ENCODE measurements at regions not wholly inside any gene's neighbourhood (a gene's known extent, or its start where the extent isn't known, plus 50 kb on each side); places are given as distances from the start of the nearest gene placed in this dataset.
"Not testable (repeated sequence)": the region's sequence is repeated elsewhere in the genome, so short reads cannot be mapped to it uniquely, and the experiment has no call there.

DNA sequence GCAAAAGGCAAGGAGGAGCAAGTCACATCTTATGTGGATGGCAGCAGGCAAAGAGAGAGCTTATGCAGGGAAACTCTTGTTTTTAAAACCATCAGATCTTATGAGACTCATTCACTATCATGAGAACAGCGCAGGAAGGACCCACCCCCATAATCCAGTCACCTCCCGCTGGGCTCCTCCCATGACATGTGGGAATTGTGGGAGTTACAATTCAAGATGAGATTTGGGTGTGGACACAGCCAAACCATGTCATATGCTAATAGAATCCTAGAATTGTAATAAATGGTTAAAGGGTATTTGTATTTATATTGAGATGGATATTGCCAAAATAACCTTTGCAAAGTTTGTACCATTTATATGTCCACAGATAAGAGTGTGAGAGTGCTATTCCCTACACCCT, 72.1 kb upstream of the PNPT1 start:
- ATAC-seq (replicated peaks; ENCODE audit: extremely low read depth, poor library complexity, severe bottlenecking); H3K9me3 Mint-ChIP-seq; H3K4me1 Mint-ChIP-seq; H3K4me3 Mint-ChIP-seq; H3K36me3 Mint-ChIP-seq (ENCODE audit: insufficient read depth); DNase-seq (ENCODE audit: low spot score in 2 of 2); H3K27ac Mint-ChIP-seq (ENCODE audit: low read depth): not testable (repeated sequence)
- peaks cover 83% of the 10 kb centered on the region for H3K27me3 Mint-ChIP-seq

GRCh38 chr2:55763721-55764120, 70.1 kb upstream of the PNPT1 start:
- peaks cover 66% of the 10 kb centered on the region for H3K27me3 Mint-ChIP-seq
- no peaks in the 10 kb centered on the region for H3K4me1 Mint-ChIP-seq
- no peak overlapping the region for H3K4me3 Mint-ChIP-seq
- H3K36me3 Mint-ChIP-seq (ENCODE audit: insufficient read depth): no peaks in the 10 kb centered on the region
- DNase-seq (ENCODE audit: low spot score in 2 of 2) (no peak), ATAC-seq (replicated peaks; ENCODE audit: extremely low read depth, poor library complexity, severe bottlenecking) (no peak)
- H3K27ac Mint-ChIP-seq (ENCODE audit: low read depth): no peak overlapping the region
- H3K9me3 Mint-ChIP-seq: no peaks in the 10 kb centered on the region

DNA sequence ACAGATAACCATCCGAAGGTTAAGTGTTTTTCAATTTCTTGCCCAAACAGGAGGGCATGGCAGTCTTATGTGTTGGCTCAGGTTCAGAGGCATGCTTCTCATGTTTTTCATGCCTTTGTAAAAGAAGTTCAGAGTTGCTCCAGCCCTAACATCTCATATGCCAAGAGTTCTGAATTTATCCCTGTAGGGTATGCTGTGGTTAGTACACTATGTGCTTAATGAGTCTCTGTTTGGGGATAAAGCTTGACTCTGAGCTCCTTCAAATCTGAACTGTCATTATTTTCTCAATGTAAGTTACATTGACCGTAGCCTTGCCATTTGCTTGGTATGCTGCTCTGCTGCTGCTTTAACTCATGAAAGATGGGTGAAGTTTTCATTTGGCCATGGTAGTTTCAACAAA, 67.9 kb upstream of the PNPT1 start:
- Mint-ChIP-seq H3K4me3 (no peak overlapping the region), H3K9me3 (no peaks in the 10 kb centered on the region), H3K27me3 (peaks cover 49% of the 10 kb centered on the region), H3K36me3 (ENCODE audit: insufficient read depth) (no peaks in the 10 kb centered on the region), H3K27ac (ENCODE audit: low read depth) (no peak overlapping the region), H3K4me1 (no peaks in the 10 kb centered on the region)
- DNase-seq (ENCODE audit: low spot score in 2 of 2) (no peak), ATAC-seq (replicated peaks; ENCODE audit: extremely low read depth, poor library complexity, severe bottlenecking) (no peak)

DNA sequence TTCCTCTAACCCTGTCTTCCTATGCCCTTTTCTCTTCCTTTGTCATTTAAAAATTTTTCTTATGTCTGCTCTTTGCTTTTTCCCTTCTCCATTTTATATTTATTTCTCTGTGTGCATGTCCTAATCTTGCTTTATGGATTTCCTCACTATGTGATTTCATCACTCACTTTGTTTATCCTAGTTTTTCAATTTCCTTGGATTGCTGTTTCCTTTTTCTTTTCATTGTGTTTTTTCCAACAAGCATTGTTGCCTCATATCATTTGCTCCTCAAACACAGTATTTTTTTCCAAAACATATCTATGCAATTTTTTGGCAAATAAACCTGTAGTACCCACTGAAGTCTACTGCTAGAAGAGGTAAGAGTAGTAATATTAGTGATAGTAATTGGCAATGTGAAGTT, 67.4 kb upstream of the PNPT1 start:
- Mint-ChIP-seq H3K36me3 (ENCODE audit: insufficient read depth) (no peaks in the 10 kb centered on the region), H3K27me3 (peaks cover 48% of the 10 kb centered on the region), H3K27ac (ENCODE audit: low read depth) (no peak overlapping the region), H3K4me3 (no peak overlapping the region), H3K9me3 (no peaks in the 10 kb centered on the region), H3K4me1 (no peaks in the 10 kb centered on the region)
- ATAC-seq (replicated peaks; ENCODE audit: extremely low read depth, poor library complexity, severe bottlenecking) (no peak), DNase-seq (ENCODE audit: low spot score in 2 of 2) (no peak)

DNA sequence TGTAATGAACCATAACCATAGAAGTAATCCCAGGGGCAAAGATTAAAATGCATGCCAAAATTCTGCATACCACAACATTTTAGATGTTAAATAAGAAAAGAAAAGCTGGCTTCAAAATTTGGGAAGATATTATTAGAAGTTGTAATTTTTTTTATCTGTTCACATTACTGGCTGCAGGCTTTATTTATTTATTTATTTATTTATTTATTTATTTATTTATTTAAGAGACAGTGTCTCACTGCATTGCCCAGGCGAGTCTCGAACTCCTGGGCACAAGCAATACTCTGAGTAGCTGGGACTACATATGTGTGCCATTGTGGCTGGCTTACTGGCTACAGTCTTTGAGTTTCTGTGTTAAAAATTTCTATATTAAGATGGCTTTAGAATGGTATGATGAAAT, 66.5 kb upstream of the PNPT1 start:
- H3K27ac Mint-ChIP-seq (ENCODE audit: low read depth): no peak overlapping the region
- H3K4me1 Mint-ChIP-seq: no peaks in the 10 kb centered on the region
- peaks cover 39% of the 10 kb centered on the region for H3K27me3 Mint-ChIP-seq
- no peaks in the 10 kb centered on the region for H3K36me3 Mint-ChIP-seq (ENCODE audit: insufficient read depth)
- DNase-seq (ENCODE audit: low spot score in 2 of 2) (no peak), ATAC-seq (replicated peaks; ENCODE audit: extremely low read depth, poor library complexity, severe bottlenecking) (no peak)
- H3K4me3 Mint-ChIP-seq: no peak overlapping the region
- H3K9me3 Mint-ChIP-seq: no peaks in the 10 kb centered on the region

- Mint-ChIP-seq H3K27me3 (peaks cover 32% of the 10 kb centered on the region), H3K36me3 (ENCODE audit: insufficient read depth) (no peaks in the 10 kb centered on the region), H3K4me3 (no peak overlapping the region), H3K9me3 (no peaks in the 10 kb centered on the region), H3K4me1 (no peaks in the 10 kb centered on the region), H3K27ac (ENCODE audit: low read depth) (no peak overlapping the region)
- ATAC-seq (replicated peaks; ENCODE audit: extremely low read depth, poor library complexity, severe bottlenecking) (no peak), DNase-seq (ENCODE audit: low spot score in 2 of 2) (no peak)
These were observed 65.8 kb upstream of the PNPT1 start for GRCh38 chr2:55759271-55759921.

GRCh38 chr2:55751966-55752365, 58.3 kb upstream of the PNPT1 start:
- H3K36me3 Mint-ChIP-seq (ENCODE audit: insufficient read depth): no peaks in the 10 kb centered on the region
- DNase-seq (ENCODE audit: low spot score in 2 of 2) (no peak), ATAC-seq (replicated peaks; ENCODE audit: extremely low read depth, poor library complexity, severe bottlenecking) (no peak)
- H3K9me3 Mint-ChIP-seq: peaks cover 5% of the 10 kb centered on the region
- H3K27me3 Mint-ChIP-seq: peaks cover 30% of the 10 kb centered on the region
- no peaks in the 10 kb centered on the region for H3K4me1 Mint-ChIP-seq
- no peak overlapping the region for H3K4me3 Mint-ChIP-seq
- no peak overlapping the region for H3K27ac Mint-ChIP-seq (ENCODE audit: low read depth)

DNA sequence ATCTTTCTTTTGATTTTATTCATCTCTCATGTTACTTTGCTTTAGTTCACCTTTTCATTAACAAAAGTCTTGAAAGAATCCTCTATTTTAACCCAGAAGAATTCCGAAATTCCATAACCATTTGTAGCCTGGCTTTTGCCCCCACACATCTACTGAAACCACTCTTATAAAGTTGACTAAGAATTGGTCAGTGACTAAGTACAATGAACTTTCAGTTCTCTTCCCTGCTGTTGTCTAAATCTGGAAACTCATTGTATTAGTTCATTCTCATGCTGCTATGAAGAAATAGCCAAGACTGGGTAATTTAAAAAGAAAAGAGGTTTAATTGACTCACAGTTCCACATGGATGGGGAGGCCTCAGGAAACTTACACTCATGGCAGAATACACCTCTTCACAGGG, 49.9 kb upstream of the PNPT1 start:
- no peak overlapping the region for H3K4me3 Mint-ChIP-seq
- ATAC-seq (replicated peaks; ENCODE audit: extremely low read depth, poor library complexity, severe bottlenecking): no peak
- DNase-seq (ENCODE audit: low spot score in 2 of 2): no peak
- no peak overlapping the region for H3K27ac Mint-ChIP-seq (ENCODE audit: low read depth)
- H3K4me1 Mint-ChIP-seq: no peaks in the 10 kb centered on the region
- H3K27me3 Mint-ChIP-seq: peaks cover 56% of the 10 kb centered on the region
- no peaks in the 10 kb centered on the region for H3K9me3 Mint-ChIP-seq
- no peaks in the 10 kb centered on the region for H3K36me3 Mint-ChIP-seq (ENCODE audit: insufficient read depth)
